Neural crest cell (in vitro differentiated cells): ENCODE measurements at regions not wholly inside any gene's neighbourhood (a gene's known extent, or its start where the extent isn't known, plus 50 kb on each side); places are given as distances from the start of the nearest gene placed in this dataset.

Experiments
- DNase-seq: peaks from one replicate; pipeline ENCODE4 v3.0.0; 2021; ENCODE audit warnings: low read depth, mixed read lengths, low spot score
- H3K27ac Mint-ChIP-seq: one replicate; pipeline ENCODE4 v1.8.0; 2021; ENCODE audit warnings: mild to moderate bottlenecking, mixed read lengths; ENCODE audit not compliant: unreplicated experiment
- H3K27me3 Mint-ChIP-seq: 2 replicates; pipeline ENCODE4 v1.8.0; 2021; ENCODE audit warnings: low read depth, mild to moderate bottlenecking, mixed read lengths
- H3K36me3 Mint-ChIP-seq: 2 replicates; pipeline ENCODE4 v1.8.0; 2021; ENCODE audit warnings: low read depth, mild to moderate bottlenecking, mixed read lengths
- H3K4me1 Mint-ChIP-seq: 2 replicates; pipeline ENCODE4 v1.8.0; 2021; ENCODE audit warnings: mixed read lengths
- H3K4me3 Mint-ChIP-seq: one replicate; pipeline ENCODE4 v1.8.0; 2021; ENCODE audit warnings: mild to moderate bottlenecking, mixed read lengths
- H3K9me3 Mint-ChIP-seq: 2 replicates; pipeline ENCODE4 v1.8.0; 2021; ENCODE audit warnings: mixed read lengths
- CTCF ChIP-seq: fragments of 200-600 bp; sonication (generic); conservative IDR thresholded peaks from 2 replicates; pipeline ENCODE4 v1.5.0; 2021; ENCODE audit warnings: antibody characterized with exemption, mild to moderate bottlenecking

- peaks cover 10% of the 10 kb centered on the region for H3K4me1 Mint-ChIP-seq
- no peak for TF ChIP-seq CTCF
- no peaks in the 10 kb centered on the region for H3K27me3 Mint-ChIP-seq
- no peak for DNase-seq
- H3K9me3 Mint-ChIP-seq, result no peaks in the 10 kb centered on the region
- H3K27ac Mint-ChIP-seq, result no peak overlapping the region
- no peak overlapping the region for H3K4me3 Mint-ChIP-seq
- H3K36me3 Mint-ChIP-seq, result no peaks in the 10 kb centered on the region
These were observed 200.9 kb downstream of the CXCL12 start for GRCh38 chr10:44183667-44184632.

GRCh38 chr10:44182909-44183308, 202.0 kb downstream of the CXCL12 start:
- Mint-ChIP-seq H3K9me3 (no peaks in the 10 kb centered on the region), H3K36me3 (no peaks in the 10 kb centered on the region), H3K27ac (no peak overlapping the region), H3K4me1 (peaks cover 15% of the 10 kb centered on the region), H3K27me3 (no peaks in the 10 kb centered on the region), H3K4me3 (no peak overlapping the region)
- no peak for DNase-seq
- no peak for TF ChIP-seq CTCF

GRCh38 chr10:44180321-44181168, 204.4 kb downstream of the CXCL12 start:
- TF ChIP-seq CTCF, result no peak
- no peak for DNase-seq
- Mint-ChIP-seq H3K4me1 (peaks cover 15% of the 10 kb centered on the region), H3K27ac (no peak overlapping the region), H3K4me3 (no peak overlapping the region), H3K36me3 (no peaks in the 10 kb centered on the region), H3K27me3 (no peaks in the 10 kb centered on the region), H3K9me3 (no peaks in the 10 kb centered on the region)

GRCh38 chr10:44178856-44179255, 206.0 kb downstream of the CXCL12 start:
- H3K27ac Mint-ChIP-seq, result no peak overlapping the region
- no peak for TF ChIP-seq CTCF
- no peaks in the 10 kb centered on the region for H3K27me3 Mint-ChIP-seq

GRCh38 chr10:44178281-44178680, 206.6 kb downstream of the CXCL12 start:
- Mint-ChIP-seq H3K36me3 (no peaks in the 10 kb centered on the region), H3K4me1 (peaks cover 15% of the 10 kb centered on the region), H3K27me3 (no peaks in the 10 kb centered on the region), H3K27ac (no peak overlapping the region), H3K9me3 (no peaks in the 10 kb centered on the region), H3K4me3 (no peak overlapping the region)
- no peak for DNase-seq
- no peak for TF ChIP-seq CTCF

More at GRCh38 chr10:44178856-44179255, 206.0 kb downstream of the CXCL12 start:
- Mint-ChIP-seq H3K36me3 (no peaks in the 10 kb centered on the region), H3K4me3 (no peak overlapping the region), H3K9me3 (no peaks in the 10 kb centered on the region), H3K4me1 (peaks cover 15% of the 10 kb centered on the region)
- no peak for DNase-seq
